ENCODE measurements at regions not wholly inside any gene's neighbourhood (a gene's known extent, or its start where the extent isn't known, plus 50 kb on each side); places are given as distances from the start of the nearest gene placed in this dataset.

DNA sequence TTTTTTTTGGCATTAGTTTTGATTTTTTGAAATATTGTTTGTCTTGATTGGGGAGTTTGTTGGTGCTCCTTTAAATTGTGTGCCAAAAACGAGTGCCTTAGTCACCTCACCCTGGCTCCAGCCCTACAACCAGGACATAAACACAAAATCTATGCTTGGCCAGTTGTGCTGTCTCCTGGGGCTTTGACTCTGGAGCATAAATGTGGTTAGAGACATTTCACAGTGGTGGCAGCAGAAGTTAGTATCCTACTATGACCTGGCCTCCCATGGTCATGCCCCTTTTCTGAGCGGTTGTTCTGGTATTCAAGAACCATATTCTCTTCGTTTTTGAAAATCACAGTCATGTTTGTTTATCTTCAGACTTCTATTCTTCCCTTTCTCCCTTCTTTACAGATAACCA lies 70.7 kb upstream of the PSMA6 start:
- no peak for DNase-seq (ENCODE audit: low read depth)
- TF ChIP-seq, protein P1, sequence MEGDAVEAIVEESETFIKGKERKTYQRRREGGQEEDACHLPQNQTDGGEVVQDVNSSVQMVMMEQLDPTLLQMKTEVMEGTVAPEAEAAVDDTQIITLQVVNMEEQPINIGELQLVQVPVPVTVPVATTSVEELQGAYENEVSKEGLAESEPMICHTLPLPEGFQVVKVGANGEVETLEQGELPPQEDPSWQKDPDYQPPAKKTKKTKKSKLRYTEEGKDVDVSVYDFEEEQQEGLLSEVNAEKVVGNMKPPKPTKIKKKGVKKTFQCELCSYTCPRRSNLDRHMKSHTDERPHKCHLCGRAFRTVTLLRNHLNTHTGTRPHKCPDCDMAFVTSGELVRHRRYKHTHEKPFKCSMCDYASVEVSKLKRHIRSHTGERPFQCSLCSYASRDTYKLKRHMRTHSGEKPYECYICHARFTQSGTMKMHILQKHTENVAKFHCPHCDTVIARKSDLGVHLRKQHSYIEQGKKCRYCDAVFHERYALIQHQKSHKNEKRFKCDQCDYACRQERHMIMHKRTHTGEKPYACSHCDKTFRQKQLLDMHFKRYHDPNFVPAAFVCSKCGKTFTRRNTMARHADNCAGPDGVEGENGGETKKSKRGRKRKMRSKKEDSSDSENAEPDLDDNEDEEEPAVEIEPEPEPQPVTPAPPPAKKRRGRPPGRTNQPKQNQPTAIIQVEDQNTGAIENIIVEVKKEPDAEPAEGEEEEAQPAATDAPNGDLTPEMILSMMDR (IDR thresholded peaks at IDR 0.05; ENCODE audit: control insufficient read depth, insufficient read depth, low read depth, low read length, missing control alignments): no peak
- no peak overlapping the region for H3K4me3 ChIP-seq (ENCODE audit: control insufficient read depth, low read depth, low read length)

DNA sequence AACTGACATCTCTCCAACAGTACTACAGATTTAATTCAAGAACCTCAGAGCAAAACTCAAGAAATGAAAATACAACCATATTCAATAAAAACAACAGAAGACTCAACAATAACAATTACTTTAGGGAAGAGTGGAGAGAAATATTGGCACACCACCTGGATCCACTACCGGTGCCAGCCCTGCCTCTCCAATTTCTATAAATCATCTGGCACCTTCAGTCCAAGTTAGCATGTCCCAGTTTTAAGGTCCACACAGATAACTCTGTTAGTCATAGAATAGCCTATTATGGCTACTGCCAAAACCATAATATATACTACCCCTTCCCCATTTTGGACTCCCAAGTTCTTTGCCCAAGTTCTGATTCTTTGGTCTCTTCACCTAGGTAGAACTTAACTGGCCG lies 69.9 kb upstream of the PSMA6 start:
- no peak for DNase-seq (ENCODE audit: low read depth)

DNA sequence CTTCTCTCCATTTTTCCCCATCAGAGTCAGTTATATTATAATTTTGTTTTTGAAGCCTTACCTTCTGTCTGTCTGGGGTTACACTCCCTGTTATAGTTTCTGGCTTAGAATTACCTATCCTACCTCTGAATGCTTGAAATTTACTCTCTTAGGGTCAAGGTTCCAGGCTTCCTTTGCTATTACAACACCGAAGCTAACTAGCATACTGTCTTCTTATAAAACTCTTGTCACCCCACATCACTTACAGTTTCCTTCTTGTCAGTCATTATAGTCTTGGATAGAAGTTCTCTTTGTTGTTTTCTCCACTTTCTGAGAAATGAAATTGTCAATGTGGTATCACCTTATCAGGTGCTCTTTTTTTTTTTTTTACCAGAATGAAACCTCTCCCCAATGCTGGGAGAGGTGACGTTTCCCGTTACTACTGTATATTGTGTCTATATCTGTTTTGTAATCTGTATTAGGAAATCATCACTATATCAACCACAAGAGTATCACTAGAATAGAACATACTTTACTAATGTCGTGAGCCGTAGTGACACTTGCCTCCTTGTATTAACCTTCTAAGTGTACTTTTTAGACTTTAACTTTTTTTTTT lies 69.2 kb upstream of the PSMA6 start:
- TF ChIP-seq, protein P1 (IDR thresholded peaks at IDR 0.05; ENCODE audit: control insufficient read depth, insufficient read depth, low read depth, low read length, missing control alignments): no peak
- no peak for DNase-seq (ENCODE audit: low read depth)
- no peak overlapping the region for H3K4me3 ChIP-seq (ENCODE audit: control insufficient read depth, low read depth, low read length)

More for the DNA sequence above, 69.9 kb upstream of the PSMA6 start:
- no peak overlapping the region for H3K4me3 ChIP-seq (ENCODE audit: control insufficient read depth, low read depth, low read length)
- TF ChIP-seq, protein P1 (IDR thresholded peaks at IDR 0.05; ENCODE audit: control insufficient read depth, insufficient read depth, low read depth, low read length, missing control alignments): no peak

DNA sequence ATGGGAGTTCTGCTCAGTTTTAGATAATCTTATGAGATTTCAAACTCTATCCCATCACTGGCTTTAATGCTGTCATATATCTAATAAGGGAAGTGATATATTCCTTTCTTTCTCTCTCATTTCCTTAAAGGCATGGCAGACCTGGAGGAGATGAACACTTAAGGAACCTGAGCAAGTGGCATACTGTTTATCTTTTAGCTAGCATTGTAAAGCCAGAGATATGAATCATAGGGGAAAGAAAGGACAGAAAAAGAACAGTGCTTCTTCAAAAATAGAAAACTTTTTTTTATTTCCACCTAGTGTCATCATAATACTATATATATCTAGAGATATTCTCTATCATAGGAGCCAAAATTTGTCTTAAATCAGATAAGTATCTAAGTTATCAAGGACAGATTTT lies 68.3 kb upstream of the PSMA6 start:
- DNase-seq (ENCODE audit: low read depth): no peak
- TF ChIP-seq, protein P1 (IDR thresholded peaks at IDR 0.05; ENCODE audit: control insufficient read depth, insufficient read depth, low read depth, low read length, missing control alignments): no peak
- no peak overlapping the region for H3K4me3 ChIP-seq (ENCODE audit: control insufficient read depth, low read depth, low read length)

DNA sequence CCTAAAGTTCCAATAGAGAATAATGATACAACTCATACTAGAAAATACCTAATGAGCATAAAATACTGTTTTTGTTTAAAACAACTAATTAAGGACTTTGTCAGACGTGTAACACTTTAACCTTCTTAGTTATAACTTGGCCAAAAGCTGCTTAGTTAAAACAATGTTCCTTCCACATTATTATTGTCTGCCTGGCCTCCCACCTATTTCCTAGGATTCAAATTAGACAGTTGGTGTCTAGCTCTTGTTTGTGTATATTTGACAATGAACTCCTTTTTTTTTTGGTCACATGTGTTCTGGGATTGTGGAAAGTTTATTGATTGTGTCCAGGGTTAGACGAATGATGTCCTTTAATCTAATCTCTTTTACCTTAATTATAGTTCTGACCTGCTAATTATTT lies 67.6 kb upstream of the PSMA6 start:
- TF ChIP-seq, protein P1 (IDR thresholded peaks at IDR 0.05; ENCODE audit: control insufficient read depth, insufficient read depth, low read depth, low read length, missing control alignments): no peak
- DNase-seq (ENCODE audit: low read depth): no peak
- no peak overlapping the region for H3K4me3 ChIP-seq (ENCODE audit: control insufficient read depth, low read depth, low read length)

DNA sequence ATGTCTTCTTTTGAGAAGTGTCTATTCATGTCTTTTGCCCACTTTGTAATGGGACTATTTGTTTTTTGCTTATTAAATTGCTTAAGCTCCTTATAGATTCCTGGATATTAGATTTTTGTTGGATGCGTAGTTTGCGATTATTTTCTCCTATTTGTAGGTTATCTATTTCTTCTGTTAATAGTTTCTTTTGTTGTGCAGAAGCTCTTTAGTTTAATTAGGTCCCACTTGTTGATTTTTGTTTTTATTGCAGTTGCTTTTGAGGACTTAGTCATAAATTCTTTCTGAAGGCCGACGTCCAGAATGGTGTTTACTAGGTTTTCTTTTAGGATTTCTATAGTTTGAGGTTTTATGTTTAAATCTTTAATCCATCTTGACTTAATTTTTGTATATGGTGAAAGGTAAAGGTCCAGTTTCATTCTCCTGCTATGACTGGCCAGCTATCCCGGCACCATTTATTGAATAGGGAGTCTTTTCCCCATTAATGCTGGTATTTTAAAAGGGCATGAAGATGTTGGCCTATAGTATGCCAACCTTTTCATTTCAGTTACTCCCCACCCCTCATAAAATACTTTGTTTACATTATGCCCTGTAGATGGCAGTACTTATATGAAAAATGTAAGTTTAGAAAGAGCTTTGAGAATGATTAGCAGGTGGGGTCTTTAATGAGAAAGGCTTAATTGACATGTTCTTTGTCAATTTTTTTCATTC lies 62.9 kb upstream of the PSMA6 start:
- no peak for DNase-seq (ENCODE audit: low read depth)
- H3K4me3 ChIP-seq (ENCODE audit: control insufficient read depth, low read depth, low read length): no peak overlapping the region
- TF ChIP-seq, protein P1 (IDR thresholded peaks at IDR 0.05; ENCODE audit: control insufficient read depth, insufficient read depth, low read depth, low read length, missing control alignments): no peak

Data from AG09309 (cell line).